HUES48 (cell line): ENCODE measurements at regions not wholly inside any gene's neighbourhood (a gene's known extent, or its start where the extent isn't known, plus 50 kb on each side); places are given as distances from the start of the nearest gene placed in this dataset.

ENCODE experiments used
- H3K27ac ChIP-seq: one replicate; pipeline ENCODE4 v1.7.0; 2013; ENCODE audit warnings: low read depth, low read length, inconsistent platforms
- H3K27me3 ChIP-seq: 2 replicates; pipeline ENCODE4 v1.6.1; 2013; ENCODE audit warnings: mild to moderate bottlenecking, low read length; ENCODE audit not compliant: control insufficient read depth, insufficient read depth
- H3K36me3 ChIP-seq: 2 replicates; pipeline ENCODE4 v1.6.1; 2013; ENCODE audit warnings: low read length; ENCODE audit not compliant: control insufficient read depth, insufficient read depth
- H3K4me1 ChIP-seq: 2 replicates; pipeline ENCODE4 v1.6.1; 2013; ENCODE audit warnings: mild to moderate bottlenecking, low read length; ENCODE audit not compliant: control insufficient read depth, insufficient read depth
- H3K4me3 ChIP-seq: 2 replicates; pipeline ENCODE4 v1.5.1; 2013; ENCODE audit warnings: mild to moderate bottlenecking, low read depth, low read length
- H3K9ac ChIP-seq: 2 replicates; pipeline ENCODE4 v1.6.1; 2013; ENCODE audit warnings: mild to moderate bottlenecking, low read depth, low read length, moderate library complexity
- H3K9me3 ChIP-seq: 2 replicates; pipeline ENCODE4 v1.6.1; 2013; ENCODE audit warnings: low read length; ENCODE audit not compliant: control insufficient read depth, insufficient read depth

- H3K36me3 ChIP-seq: no peaks in the 10 kb centered on the region
- no peaks in the 10 kb centered on the region for H3K27me3 ChIP-seq
- peaks cover 23% of the 10 kb centered on the region for H3K4me1 ChIP-seq
Observed at GRCh38 chr1:83698644-83699043, 300.3 kb downstream of the TTLL7 start.

GRCh38 chr1:83697961-83698360 is 301.0 kb downstream of the TTLL7 start:
- no peak overlapping the region for H3K27ac ChIP-seq
- no peaks in the 10 kb centered on the region for H3K9me3 ChIP-seq
- no peaks in the 10 kb centered on the region for H3K36me3 ChIP-seq
- H3K4me1 ChIP-seq: peaks cover 30% of the 10 kb centered on the region
- H3K27me3 ChIP-seq: no peaks in the 10 kb centered on the region
- H3K4me3 ChIP-seq: no peak overlapping the region
- H3K9ac ChIP-seq: no peak overlapping the region

More at GRCh38 chr1:83698644-83699043, 300.3 kb downstream of the TTLL7 start:
- Histone ChIP-seq H3K27ac (no peak overlapping the region), H3K9ac (no peak overlapping the region), H3K4me3 (no peak overlapping the region), H3K9me3 (no peaks in the 10 kb centered on the region)

- Histone ChIP-seq H3K27me3 (no peaks in the 10 kb centered on the region), H3K4me1 (peaks cover 35% of the 10 kb centered on the region), H3K27ac (no peak overlapping the region), H3K9ac (no peak overlapping the region), H3K4me3 (no peak overlapping the region), H3K9me3 (no peaks in the 10 kb centered on the region), H3K36me3 (no peaks in the 10 kb centered on the region)
Observed at GRCh38 chr1:83697220-83697619, 301.7 kb downstream of the TTLL7 start.

- Histone ChIP-seq H3K9ac (no peak overlapping the region), H3K4me3 (no peak overlapping the region), H3K9me3 (no peaks in the 10 kb centered on the region), H3K4me1 (peaks cover 49% of the 10 kb centered on the region), H3K36me3 (no peaks in the 10 kb centered on the region), H3K27ac (peak overlapping the region; percentile 97), H3K27me3 (no peaks in the 10 kb centered on the region)
Observed at GRCh38 chr1:83694449-83694848, 304.5 kb downstream of the TTLL7 start.

- Histone ChIP-seq H3K36me3 (no peaks in the 10 kb centered on the region), H3K4me3 (peak overlapping the region; percentile 47), H3K27ac (peak overlapping the region; percentile 97), H3K27me3 (no peaks in the 10 kb centered on the region), H3K4me1 (peaks cover 49% of the 10 kb centered on the region), H3K9ac (peak overlapping the region; percentile 70), H3K9me3 (no peaks in the 10 kb centered on the region)
Observed at GRCh38 chr1:83693427-83694126, 305.4 kb downstream of the TTLL7 start.

GRCh38 chr1:83692524-83693381 is 306.2 kb downstream of the TTLL7 start:
- Histone ChIP-seq H3K4me1 (peaks cover 49% of the 10 kb centered on the region), H3K27me3 (no peaks in the 10 kb centered on the region), H3K27ac (peak overlapping the region; percentile 97), H3K36me3 (no peaks in the 10 kb centered on the region), H3K9me3 (no peaks in the 10 kb centered on the region), H3K9ac (peak overlapping the region; percentile 70), H3K4me3 (peak overlapping the region; percentile 47)

GRCh38 chr1:83691953-83692500 is 306.9 kb downstream of the TTLL7 start:
- H3K36me3 ChIP-seq: no peaks in the 10 kb centered on the region
- no peak overlapping the region for H3K9ac ChIP-seq
- no peaks in the 10 kb centered on the region for H3K27me3 ChIP-seq
- peak overlapping the region; percentile 97 for H3K27ac ChIP-seq
- H3K4me1 ChIP-seq: peaks cover 49% of the 10 kb centered on the region
- peak overlapping the region; percentile 37 for H3K4me3 ChIP-seq
- no peaks in the 10 kb centered on the region for H3K9me3 ChIP-seq

- Histone ChIP-seq H3K27ac (no peak overlapping the region), H3K4me3 (no peak overlapping the region), H3K9me3 (no peaks in the 10 kb centered on the region), H3K36me3 (no peaks in the 10 kb centered on the region), H3K27me3 (no peaks in the 10 kb centered on the region), H3K9ac (no peak overlapping the region), H3K4me1 (peaks cover 42% of the 10 kb centered on the region)
Observed at GRCh38 chr1:83689921-83690868, 308.7 kb downstream of the TTLL7 start.

- Histone ChIP-seq H3K27me3 (no peaks in the 10 kb centered on the region), H3K4me1 (no peaks in the 10 kb centered on the region), H3K9ac (no peak overlapping the region), H3K4me3 (no peak overlapping the region), H3K9me3 (no peaks in the 10 kb centered on the region), H3K27ac (no peak overlapping the region), H3K36me3 (no peaks in the 10 kb centered on the region)
Observed at GRCh38 chr1:83682132-83682531, 316.8 kb downstream of the TTLL7 start.

GRCh38 chr1:83676106-83676505 is 322.8 kb downstream of the TTLL7 start:
- no peak overlapping the region for H3K27ac ChIP-seq
- no peak overlapping the region for H3K9ac ChIP-seq
- no peaks in the 10 kb centered on the region for H3K36me3 ChIP-seq
- no peak overlapping the region for H3K4me3 ChIP-seq
- no peaks in the 10 kb centered on the region for H3K9me3 ChIP-seq
- H3K27me3 ChIP-seq: no peaks in the 10 kb centered on the region
- H3K4me1 ChIP-seq: no peaks in the 10 kb centered on the region
